C4-2B (cell line): ENCODE measurements at regions not wholly inside any gene's neighbourhood (a gene's known extent, or its start where the extent isn't known, plus 50 kb on each side); places are given as distances from the start of the nearest gene placed in this dataset.

Experiments used
- ZFX ChIP-seq: fragments of 450-650 bp; IDR thresholded peaks from 2 replicates; pipeline ENCODE4 v1.6.1; 2017
- TF ChIP-seq, protein P1 (sequence below): fragments of 450-650 bp; conservative IDR thresholded peaks from 2 replicates; pipeline ENCODE4 v1.5.1; 2017; ENCODE audit warnings: mild to moderate bottlenecking

GRCh38 chr6:21690489-21690888 is 96.9 kb downstream of the SOX4 start:
- TF ChIP-seq, protein P1, sequence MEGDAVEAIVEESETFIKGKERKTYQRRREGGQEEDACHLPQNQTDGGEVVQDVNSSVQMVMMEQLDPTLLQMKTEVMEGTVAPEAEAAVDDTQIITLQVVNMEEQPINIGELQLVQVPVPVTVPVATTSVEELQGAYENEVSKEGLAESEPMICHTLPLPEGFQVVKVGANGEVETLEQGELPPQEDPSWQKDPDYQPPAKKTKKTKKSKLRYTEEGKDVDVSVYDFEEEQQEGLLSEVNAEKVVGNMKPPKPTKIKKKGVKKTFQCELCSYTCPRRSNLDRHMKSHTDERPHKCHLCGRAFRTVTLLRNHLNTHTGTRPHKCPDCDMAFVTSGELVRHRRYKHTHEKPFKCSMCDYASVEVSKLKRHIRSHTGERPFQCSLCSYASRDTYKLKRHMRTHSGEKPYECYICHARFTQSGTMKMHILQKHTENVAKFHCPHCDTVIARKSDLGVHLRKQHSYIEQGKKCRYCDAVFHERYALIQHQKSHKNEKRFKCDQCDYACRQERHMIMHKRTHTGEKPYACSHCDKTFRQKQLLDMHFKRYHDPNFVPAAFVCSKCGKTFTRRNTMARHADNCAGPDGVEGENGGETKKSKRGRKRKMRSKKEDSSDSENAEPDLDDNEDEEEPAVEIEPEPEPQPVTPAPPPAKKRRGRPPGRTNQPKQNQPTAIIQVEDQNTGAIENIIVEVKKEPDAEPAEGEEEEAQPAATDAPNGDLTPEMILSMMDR, result no peak
- no peak for TF ChIP-seq ZFX
